GM18868 (cell line): ENCODE measurements at regions not wholly inside any gene's neighbourhood (a gene's known extent, or its start where the extent isn't known, plus 50 kb on each side); places are given as distances from the start of the nearest gene placed in this dataset.

Experiments
- ATAC-seq: cut with Tn5 transposase; IDR thresholded peaks from one replicate; pipeline ENCODE4 v1.9.1; 2021; ENCODE audit warnings: mild to moderate bottlenecking, moderate library complexity; ENCODE audit not compliant: unreplicated experiment

GRCh38 chr16:76612497-76612896 lies 335.3 kb downstream of the CNTNAP4 start:
- no peak for ATAC-seq

GRCh38 chr16:76614269-76614668 lies 337.1 kb downstream of the CNTNAP4 start:
- ATAC-seq, result no peak

GRCh38 chr16:76622876-76623275 lies 345.7 kb downstream of the CNTNAP4 start:
- ATAC-seq, result no peak

GRCh38 chr16:76634847-76635697 lies 357.9 kb downstream of the CNTNAP4 start:
- no peak for ATAC-seq

- ATAC-seq, result no peak
These were observed 362.6 kb downstream of the CNTNAP4 start for GRCh38 chr16:76639685-76640289.

GRCh38 chr16:76650582-76650981 lies 373.4 kb downstream of the CNTNAP4 start:
- ATAC-seq, result no peak

- peak; percentile 89 for ATAC-seq
These were observed 376.3 kb downstream of the CNTNAP4 start for GRCh38 chr16:76653390-76654026.

- ATAC-seq, result no peak
These were observed 377.1 kb downstream of the CNTNAP4 start for GRCh38 chr16:76654088-76654820.

GRCh38 chr16:76656994-76657393 lies 379.8 kb downstream of the CNTNAP4 start:
- ATAC-seq, result no peak

GRCh38 chr16:76661691-76662235 lies 384.6 kb downstream of the CNTNAP4 start:
- ATAC-seq, result no peak

- ATAC-seq, result no peak
These were observed 388.5 kb downstream of the CNTNAP4 start for GRCh38 chr16:76665571-76666275.

- ATAC-seq, result no peak
These were observed 391.1 kb downstream of the CNTNAP4 start for GRCh38 chr16:76668207-76668725.

GRCh38 chr16:76669288-76669687 lies 392.1 kb downstream of the CNTNAP4 start:
- no peak for ATAC-seq

GRCh38 chr16:76670125-76670857 lies 393.1 kb downstream of the CNTNAP4 start:
- ATAC-seq, result no peak

GRCh38 chr16:76676356-76676755 lies 399.2 kb downstream of the CNTNAP4 start:
- ATAC-seq, result no peak

GRCh38 chr16:76681296-76681695 lies 404.1 kb downstream of the CNTNAP4 start:
- no peak for ATAC-seq

- ATAC-seq, result no peak
These were observed 405.9 kb downstream of the CNTNAP4 start for GRCh38 chr16:76683051-76683450.

GRCh38 chr16:76696876-76697275 lies 419.7 kb downstream of the CNTNAP4 start:
- ATAC-seq, result no peak

- ATAC-seq, result no peak
These were observed 428.7 kb downstream of the CNTNAP4 start for GRCh38 chr16:76705892-76706291.
